HG02763 (cell line): ENCODE measurements at regions not wholly inside any gene's neighbourhood (a gene's known extent, or its start where the extent isn't known, plus 50 kb on each side); places are given as distances from the start of the nearest gene placed in this dataset.
A peak's percentile ranks its signal among the peaks of the same experiment; 100 is the strongest.

Source experiments
- ATAC-seq: cut with Tn5 transposase; IDR thresholded peaks from one replicate; pipeline ENCODE4 v1.9.1; 2021; ENCODE audit warnings: mild to moderate bottlenecking, moderate library complexity; ENCODE audit not compliant: unreplicated experiment

GRCh38 chr1:191134796-191135195, 657.1 kb upstream of the BRINP3 start:
- no peak for ATAC-seq

GRCh38 chr1:191140038-191140437, 662.4 kb upstream of the BRINP3 start:
- ATAC-seq: no peak

- ATAC-seq: no peak
Observed at GRCh38 chr1:191142748-191143147, 665.1 kb upstream of the BRINP3 start.

GRCh38 chr1:191145834-191146233, 668.2 kb upstream of the BRINP3 start:
- ATAC-seq: no peak

- no peak for ATAC-seq
Observed at GRCh38 chr1:191151321-191151807, 673.7 kb upstream of the BRINP3 start.

- ATAC-seq: no peak
Observed at GRCh38 chr1:191152776-191153175, 675.1 kb upstream of the BRINP3 start.

- ATAC-seq: no peak
Observed at GRCh38 chr1:191155178-191155577, 677.5 kb upstream of the BRINP3 start.

- ATAC-seq: no peak
Observed at GRCh38 chr1:191160837-191161236, 683.2 kb upstream of the BRINP3 start.

- ATAC-seq: no peak
Observed at GRCh38 chr1:191162762-191163161, 685.1 kb upstream of the BRINP3 start.

GRCh38 chr1:191163621-191164020, 686.0 kb upstream of the BRINP3 start:
- ATAC-seq: no peak

GRCh38 chr1:191174298-191174697, 696.6 kb upstream of the BRINP3 start:
- peak; percentile 98 for ATAC-seq

- ATAC-seq: no peak
Observed at GRCh38 chr1:191176131-191176530, 698.5 kb upstream of the BRINP3 start.

GRCh38 chr1:191206513-191207207, 729.0 kb upstream of the BRINP3 start:
- ATAC-seq: no peak

GRCh38 chr1:191222206-191222605, 744.5 kb upstream of the BRINP3 start:
- ATAC-seq: no peak

GRCh38 chr1:191240925-191241324, 763.3 kb upstream of the BRINP3 start:
- no peak for ATAC-seq

GRCh38 chr1:191255354-191256054, 777.8 kb upstream of the BRINP3 start:
- no peak for ATAC-seq

- ATAC-seq: no peak
Observed at GRCh38 chr1:191256917-191257316, 779.3 kb upstream of the BRINP3 start.

- ATAC-seq: no peak
Observed at GRCh38 chr1:191260056-191260455, 782.4 kb upstream of the BRINP3 start.

- no peak for ATAC-seq
Observed at GRCh38 chr1:191261111-191261510, 783.4 kb upstream of the BRINP3 start.

- ATAC-seq: no peak
Observed at GRCh38 chr1:191279266-191279800, 801.7 kb upstream of the BRINP3 start.

- no peak for ATAC-seq
Observed at GRCh38 chr1:191284175-191284574, 806.5 kb upstream of the BRINP3 start.

- no peak for ATAC-seq
Observed at GRCh38 chr1:191290441-191290840, 812.8 kb upstream of the BRINP3 start.
